ENCODE measurements at regions not wholly inside any gene's neighbourhood (a gene's known extent, or its start where the extent isn't known, plus 50 kb on each side); places are given as distances from the start of the nearest gene placed in this dataset.

GRCh38 chr5:3854188-3854821 lies 258.7 kb downstream of the IRX1 start:
- POLR2A ChIA-PET = no interaction called here

GRCh38 chr5:3856036-3856435 lies 260.4 kb downstream of the IRX1 start:
- TF ChIP-seq CTCF (IDR thresholded peaks at IDR 0.05; ENCODE audit: insufficient read depth, low read length, missing control alignments) = no peak
- CTCF ChIA-PET = no interaction called here
- no peak for DNase-seq (ENCODE audit: low read depth, low spot score)
- no peak overlapping the region for H3K4me3 ChIP-seq (ENCODE audit: low read depth, low read length)
- POLR2A ChIA-PET = no interaction called here

More at GRCh38 chr5:3854188-3854821, 258.7 kb downstream of the IRX1 start:
- DNase-seq (ENCODE audit: low read depth, low spot score) = no peak
- no peak for TF ChIP-seq CTCF (IDR thresholded peaks at IDR 0.05; ENCODE audit: insufficient read depth, low read length, missing control alignments)
- H3K4me3 ChIP-seq (ENCODE audit: low read depth, low read length) = no peak overlapping the region
- CTCF ChIA-PET = no interaction called here

GRCh38 chr5:3858524-3858923 lies 262.9 kb downstream of the IRX1 start:
- no peak for TF ChIP-seq CTCF (IDR thresholded peaks at IDR 0.05; ENCODE audit: insufficient read depth, low read length, missing control alignments)
- no peak for DNase-seq (ENCODE audit: low read depth, low spot score)
- POLR2A ChIA-PET = no interaction called here
- CTCF ChIA-PET = no interaction called here
- no peak overlapping the region for H3K4me3 ChIP-seq (ENCODE audit: low read depth, low read length)

- POLR2A ChIA-PET = no interaction called here
- CTCF ChIA-PET = no interaction called here
- no peak for TF ChIP-seq CTCF (IDR thresholded peaks at IDR 0.05; ENCODE audit: insufficient read depth, low read length, missing control alignments)
These were observed 267.3 kb downstream of the IRX1 start for GRCh38 chr5:3862906-3863305.

GRCh38 chr5:3875144-3875543 lies 279.5 kb downstream of the IRX1 start:
- no peak overlapping the region for H3K4me3 ChIP-seq (ENCODE audit: low read depth, low read length)
- no peak for TF ChIP-seq CTCF (IDR thresholded peaks at IDR 0.05; ENCODE audit: insufficient read depth, low read length, missing control alignments)
- CTCF ChIA-PET = no interaction called here
- POLR2A ChIA-PET = no interaction called here
- DNase-seq (ENCODE audit: low read depth, low spot score) = no peak

More at GRCh38 chr5:3862906-3863305, 267.3 kb downstream of the IRX1 start:
- DNase-seq (ENCODE audit: low read depth, low spot score) = no peak
- no peak overlapping the region for H3K4me3 ChIP-seq (ENCODE audit: low read depth, low read length)

- DNase-seq (ENCODE audit: low read depth, low spot score) = no peak
- ChIA-PET POLR2A (no interaction called here), CTCF (no interaction called here)
- no peak for TF ChIP-seq CTCF (IDR thresholded peaks at IDR 0.05; ENCODE audit: insufficient read depth, low read length, missing control alignments)
- H3K4me3 ChIP-seq (ENCODE audit: low read depth, low read length) = no peak overlapping the region
These were observed 282.6 kb downstream of the IRX1 start for GRCh38 chr5:3878267-3878666.
